SH-SY5Y (cell line): ENCODE measurements at regions not wholly inside any gene's neighbourhood (a gene's known extent, or its start where the extent isn't known, plus 50 kb on each side); places are given as distances from the start of the nearest gene placed in this dataset.

Source experiments
- GATA2 ChIP-seq: IDR thresholded peaks from 2 replicates; pipeline ENCODE4 v1.6.1; 2011; ENCODE audit warnings: mild to moderate bottlenecking, low read depth, low read length
- GATA3 ChIP-seq: IDR thresholded peaks from 2 replicates; pipeline ENCODE4 v1.6.1; 2011; ENCODE audit warnings: low read depth, mild to moderate bottlenecking, low read length, moderate library complexity

DNA sequence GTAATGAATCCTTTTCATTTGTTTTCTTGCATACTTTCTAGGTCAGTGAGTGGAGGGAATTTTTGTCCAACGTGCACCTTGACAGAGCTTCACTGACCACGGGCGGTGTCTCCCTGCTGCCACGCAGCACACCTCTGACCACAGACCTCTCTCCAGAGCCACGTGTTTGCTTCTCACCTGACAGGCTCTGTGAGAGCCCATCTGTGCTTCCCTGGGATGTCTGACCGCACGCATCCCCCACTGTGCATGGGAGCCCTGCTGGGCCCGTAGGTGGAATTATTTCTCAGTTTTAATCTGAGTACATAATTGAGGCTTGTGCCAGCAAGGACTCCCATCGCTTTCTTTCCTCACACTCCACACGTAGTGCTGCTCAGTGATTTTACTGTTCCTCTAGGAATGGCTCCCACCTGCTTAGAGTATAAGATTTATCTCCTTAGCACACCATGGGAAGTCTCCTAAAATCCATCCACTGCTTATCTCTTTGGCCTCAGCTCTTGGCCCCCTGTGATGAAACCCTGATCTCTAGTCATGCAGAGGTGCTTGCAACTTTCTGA is 482.6 kb downstream of the TSN start:
- TF ChIP-seq GATA3, result no peak
- TF ChIP-seq GATA2, result no peak

DNA sequence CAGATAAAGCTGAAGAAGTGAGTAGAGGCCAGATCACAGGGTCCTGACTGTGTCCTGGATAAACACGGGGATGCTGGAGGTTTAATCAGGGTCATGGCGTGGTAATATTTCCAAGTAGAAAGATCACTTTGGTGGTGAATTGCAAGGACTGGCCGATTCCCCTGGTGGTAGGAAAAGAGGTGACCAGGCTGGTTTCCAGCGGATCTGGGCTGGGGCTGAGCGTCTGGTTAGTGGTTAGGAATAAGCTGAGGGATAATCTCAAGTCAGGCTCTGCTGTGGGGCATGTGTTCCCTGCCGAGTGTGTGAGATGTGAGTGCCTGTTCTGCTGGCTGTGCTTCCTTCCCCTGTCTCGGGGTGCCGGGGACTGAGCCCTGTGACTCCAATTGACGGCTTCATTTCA is 484.0 kb downstream of the TSN start:
- TF ChIP-seq GATA2, result no peak
- no peak for TF ChIP-seq GATA3

DNA sequence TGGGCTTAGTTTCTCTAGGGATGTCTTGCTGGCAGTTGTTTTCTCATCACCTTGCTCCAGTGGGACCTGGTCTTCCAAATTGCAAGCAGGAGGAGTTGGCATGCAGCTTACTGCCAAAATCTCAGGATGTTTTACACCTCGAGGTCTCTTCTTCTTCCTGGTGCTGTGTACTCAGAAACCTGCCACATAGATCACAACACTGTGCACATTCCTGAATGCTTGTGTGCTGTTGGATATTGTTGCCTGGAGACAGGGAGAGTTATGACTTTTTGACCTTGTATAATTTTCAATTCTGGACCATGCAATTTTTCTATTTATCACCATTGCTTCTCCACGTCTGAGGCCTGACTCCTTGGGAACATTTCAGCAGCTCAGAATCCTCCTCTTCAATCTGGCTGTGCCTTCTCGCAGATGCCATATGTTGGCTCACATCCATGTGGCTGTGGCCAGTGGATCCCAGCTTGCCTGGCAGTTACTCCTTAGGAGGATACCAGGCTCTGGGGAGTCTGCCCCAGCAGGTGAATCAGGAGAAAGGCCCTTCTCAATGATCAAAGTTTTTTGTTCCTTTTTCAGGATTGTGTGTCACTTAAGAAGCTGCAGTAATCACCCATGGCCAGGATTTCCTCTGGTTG is 489.3 kb downstream of the TSN start:
- TF ChIP-seq GATA3 (no peak), GATA2 (no peak)

GRCh38 chr2:122249673-122250072 is 494.2 kb downstream of the TSN start:
- TF ChIP-seq GATA2, result no peak
- no peak for TF ChIP-seq GATA3

- no peak for TF ChIP-seq GATA2
Measured at GRCh38 chr2:122251158-122251557, 495.7 kb downstream of the TSN start.

DNA sequence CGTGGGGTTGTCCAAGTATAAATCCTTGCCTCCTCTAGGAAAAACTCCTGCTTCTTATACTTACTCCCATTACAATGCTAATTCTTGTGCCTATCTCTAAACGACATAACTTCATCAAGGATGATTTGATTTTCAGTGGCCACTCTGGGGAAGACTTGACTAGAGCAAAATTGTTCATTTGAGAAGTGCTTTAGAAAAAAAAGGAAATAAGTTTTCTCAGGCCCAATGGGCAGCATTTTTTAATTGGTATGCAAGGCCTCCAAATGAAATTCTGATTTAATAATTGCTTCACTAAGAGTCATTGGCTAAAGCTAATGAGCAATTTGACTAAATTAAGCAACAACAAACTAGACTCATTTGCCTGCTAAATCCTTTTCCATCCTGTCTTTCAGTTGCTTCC is 496.1 kb downstream of the TSN start:
- no peak for TF ChIP-seq GATA3
- no peak for TF ChIP-seq GATA2

GRCh38 chr2:122255924-122256323 is 500.5 kb downstream of the TSN start:
- TF ChIP-seq GATA3 (no peak), GATA2 (no peak)

DNA sequence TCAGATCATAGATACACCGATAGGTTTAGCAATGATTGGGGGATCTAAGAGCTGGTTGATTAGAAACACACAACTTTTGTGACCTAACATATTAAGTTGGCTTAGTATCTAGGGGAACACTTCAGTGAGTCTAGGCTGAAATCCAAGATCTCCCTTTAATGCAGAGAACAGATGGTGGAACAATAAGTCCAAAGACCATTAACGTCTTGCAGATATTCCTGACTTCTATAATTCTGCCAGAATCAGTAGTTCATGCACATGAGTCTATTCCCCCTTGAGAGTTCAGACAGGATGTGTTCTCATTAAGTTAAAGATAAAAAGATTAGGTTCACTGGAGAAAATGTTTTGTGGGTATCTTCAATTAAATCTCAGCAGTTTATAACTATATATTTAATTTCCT is 506.5 kb downstream of the TSN start:
- TF ChIP-seq GATA3, result no peak
- TF ChIP-seq GATA2, result no peak

GRCh38 chr2:122263746-122264145 is 508.3 kb downstream of the TSN start:
- TF ChIP-seq GATA3 (no peak), GATA2 (no peak)

- no peak for TF ChIP-seq GATA2
- no peak for TF ChIP-seq GATA3
Measured at GRCh38 chr2:122266636-122267035, 511.2 kb downstream of the TSN start.

DNA sequence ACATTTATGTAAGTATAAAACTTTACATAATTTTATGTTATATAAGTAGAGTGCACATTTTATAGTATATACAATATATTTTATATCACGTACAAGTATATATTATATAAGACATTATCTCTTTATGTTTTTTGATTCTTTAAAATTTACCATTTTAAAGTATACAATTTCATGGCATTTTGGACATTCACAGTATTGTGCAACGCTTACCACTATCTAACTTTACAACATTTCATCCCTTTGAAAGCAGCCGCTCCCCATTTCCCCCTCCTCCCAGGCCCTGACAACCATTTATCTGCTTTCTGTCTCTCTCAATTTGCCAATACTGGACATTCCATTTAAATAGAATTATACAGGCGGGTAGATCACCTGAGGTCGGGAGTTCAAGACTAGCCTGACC is 512.5 kb downstream of the TSN start:
- TF ChIP-seq GATA2 (no peak), GATA3 (no peak)

GRCh38 chr2:122273785-122274419 is 518.5 kb downstream of the TSN start:
- no peak for TF ChIP-seq GATA2
- TF ChIP-seq GATA3, result no peak

DNA sequence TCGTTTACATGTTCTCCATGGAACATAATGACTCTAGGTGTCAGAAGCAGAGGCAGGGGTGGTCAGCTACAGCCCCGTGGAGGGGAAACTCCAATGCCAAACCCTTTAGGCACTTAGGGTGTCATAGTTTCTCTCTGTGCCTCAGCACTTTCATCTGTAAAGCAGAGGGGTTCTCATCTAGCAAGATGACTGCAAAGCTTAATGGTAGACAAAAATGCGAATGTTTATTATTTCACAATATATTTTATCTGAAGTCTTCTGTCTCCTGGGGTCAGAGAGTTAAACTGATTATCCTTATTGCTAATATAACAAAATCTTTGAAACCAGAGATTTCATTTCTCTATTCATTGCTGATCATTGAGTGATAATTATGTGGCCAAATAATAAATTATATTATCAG is 522.5 kb downstream of the TSN start:
- TF ChIP-seq GATA2, result no peak
- no peak for TF ChIP-seq GATA3

GRCh38 chr2:122300758-122301157 is 545.3 kb downstream of the TSN start:
- TF ChIP-seq GATA2, result no peak
- TF ChIP-seq GATA3, result no peak

DNA sequence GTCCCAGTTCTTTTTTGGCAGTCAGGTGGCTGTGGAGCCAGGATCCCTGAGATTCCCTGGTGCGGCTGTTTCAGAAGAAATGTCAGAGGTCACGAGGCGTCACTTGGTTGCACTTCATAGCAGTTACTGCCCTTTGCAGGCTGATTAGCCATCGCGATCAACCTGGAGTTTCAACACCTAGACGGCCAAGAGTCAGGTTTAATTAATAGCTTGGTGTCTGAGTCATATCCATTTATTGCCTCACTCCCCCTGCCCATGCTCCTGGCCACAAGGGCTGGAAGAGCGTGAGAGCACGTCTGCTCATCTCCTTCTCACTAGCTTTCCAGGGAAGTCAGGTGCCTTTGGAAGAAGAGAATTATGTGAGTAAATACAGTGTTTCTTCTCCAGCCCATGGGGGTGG is 552.3 kb downstream of the TSN start:
- TF ChIP-seq GATA3, result no peak
